ENCODE measurements at regions not wholly inside any gene's neighbourhood (a gene's known extent, or its start where the extent isn't known, plus 50 kb on each side); places are given as distances from the start of the nearest gene placed in this dataset.

GRCh38 chr18:2075499-2075898 lies 495.8 kb downstream of the METTL4 start:
- no peak overlapping the region for H3K4me3 ChIP-seq (ENCODE audit: low read depth in 2 of 2, low read length in 1 of 2)
- no peak overlapping the region for H2AFZ ChIP-seq (ENCODE audit: low read depth)
- no peaks in the 10 kb centered on the region for H3K9me2 ChIP-seq
- no peak overlapping the region for H3K27ac ChIP-seq (ENCODE audit: low read depth in 2 of 2, low read length in 1 of 2)
- no peaks in the 10 kb centered on the region for H4K20me1 ChIP-seq (ENCODE audit: insufficient read depth)
- CTCF ChIA-PET: no interaction called here
- POLR2A ChIA-PET: no interaction called here
- H3K79me2 ChIP-seq (ENCODE audit: insufficient read depth): no peaks in the 10 kb centered on the region
- TF ChIP-seq TEAD4 (IDR thresholded peaks at IDR 0.05; ENCODE audit: borderline replicate concordance, insufficient read depth) (no peak), MXI1 (IDR thresholded peaks at IDR 0.05; ENCODE audit: low read depth, low read length) (no peak), TAF1 (IDR thresholded peaks at IDR 0.05; ENCODE audit: borderline replicate concordance, low read depth, low read length) (no peak), JUND (IDR thresholded peaks at IDR 0.05) (no peak), REST (IDR thresholded peaks at IDR 0.05; ENCODE audit: low read depth, low read length) (no peak), USF2 (IDR thresholded peaks at IDR 0.05; ENCODE audit: borderline replicate concordance, low read depth, low read length) (no peak), PBX3 (IDR thresholded peaks at IDR 0.05) (no peak), ZBTB33 (IDR thresholded peaks at IDR 0.05; ENCODE audit: borderline replicate concordance, low read depth) (no peak), GABPA (IDR thresholded peaks at IDR 0.05; ENCODE audit: low read depth) (no peak), FOXM1 (IDR thresholded peaks at IDR 0.05; ENCODE audit: low read depth) (no peak)
- H3K4me1 ChIP-seq (ENCODE audit: control insufficient read depth in 1 of 2, insufficient read depth in 2 of 2, low read depth in 1 of 2, low read length in 1 of 2): no peaks in the 10 kb centered on the region; a peak in 1 of 4 replicates
- no peaks in the 10 kb centered on the region for H3F3A ChIP-seq (replicated peaks; ENCODE audit: insufficient read depth)
- no peaks in the 10 kb centered on the region for H3K36me3 ChIP-seq (replicated peaks in 1 of 2; ENCODE audit: control insufficient read depth in 1 of 2, insufficient read depth in 2 of 2, low read length in 1 of 2)
- WGBS (ENCODE audit: low lambda C conversion rate): 6% methylated on average over 1 of the region's 1 CpG
- H3K27me3 ChIP-seq (ENCODE audit: insufficient read depth): no peaks in the 10 kb centered on the region
- no peak for DNase-seq
- H3K9ac ChIP-seq: no peak overlapping the region
- H3K9me3 ChIP-seq: no peaks in the 10 kb centered on the region
- H3K4me2 ChIP-seq: no peak overlapping the region

Data from SK-N-SH (cell line).